Testis (tissue), 2 donors: ENCODE measurements at regions not wholly inside any gene's neighbourhood (a gene's known extent, or its start where the extent isn't known, plus 50 kb on each side); places are given as distances from the start of the nearest gene placed in this dataset.

ENCODE experiments used
- DNase-seq: peaks from one replicate; pipeline ENCODE4 v3.0.0-alpha.2; 2019
- H3K27ac ChIP-seq, 2 donors: fragments of 200-600 bp; sonication (generic); one replicate each; pipeline ENCODE4 v1.5.1; 2019
- H3K27me3 ChIP-seq: fragments of 200-600 bp; sonication (generic); one replicate; pipeline ENCODE4 v1.5.1; 2019
- H3K36me3 ChIP-seq: fragments of 200-600 bp; sonication (generic); one replicate; pipeline ENCODE4 v1.5.1; 2017; ENCODE audit warnings: low read depth; ENCODE audit errors: missing control alignments
- H3K4me1 ChIP-seq: fragments of 200-600 bp; sonication (generic); one replicate; pipeline ENCODE4 v1.5.1; 2019
- H3K4me3 ChIP-seq, 2 donors: fragments of 200-600 bp; sonication (generic); one replicate each; pipeline ENCODE4 v1.5.1; 2017 to 2019
- H3K9me3 ChIP-seq: fragments of 200-600 bp; sonication (generic); one replicate; pipeline ENCODE4 v1.5.1; 2017
- CTCF ChIP-seq, 3 experiments: fragments of 450-650 bp in 2 of 3; fragments of 200-600 bp in 1 of 3; sonication (generic) in 1 of 3; IDR thresholded peaks; one replicate each; pipeline ENCODE4 v1.5.1; 2016 to 2019; ENCODE audit warnings: antibody characterized with exemption in 3 of 3, mild to moderate bottlenecking in 2 of 3, moderate library complexity in 1 of 3
- POLR2A ChIP-seq: fragments of 450-650 bp; IDR thresholded peaks from one replicate; pipeline ENCODE4 v1.6.1; 2017; ENCODE audit warnings: antibody characterized with exemption, mild to moderate bottlenecking, moderate library complexity
- WGBS, 2 donors: methylation state at CpG; one replicate each; pipeline ENCODE4 v1.1.5; 2018; 5-methylcytosine and 5-hydroxymethylcytosine counted together
- intact Hi-C: fragments of 100-400 bp; cut with DNase I; formaldehyde crosslinking; loops from one replicate; pipeline ENCODE4 v1.15.1; 2023; ENCODE audit warnings: low total_unique reads

GRCh38 chr13:61873717-61874116 lies 458.1 kb upstream of the PCDH20 start:
- Histone ChIP-seq H3K4me3 (no peak overlapping the region), H3K27ac (no peak overlapping the region), H3K27me3 (no peaks in the 10 kb centered on the region), H3K36me3 (no peaks in the 10 kb centered on the region), H3K9me3 (no peaks in the 10 kb centered on the region), H3K4me1 (no peaks in the 10 kb centered on the region)
- no peak for DNase-seq
- intact Hi-C loops = no loop called here
- TF ChIP-seq POLR2A = no peak
- TF ChIP-seq CTCF (IDR thresholded peaks at IDR 0.05) = no peak

GRCh38 chr13:61857198-61857597 lies 441.5 kb upstream of the PCDH20 start:
- Histone ChIP-seq H3K27ac (no peak overlapping the region), H3K4me3 (no peak overlapping the region), H3K4me1 (no peaks in the 10 kb centered on the region), H3K36me3 (no peaks in the 10 kb centered on the region), H3K9me3 (no peaks in the 10 kb centered on the region), H3K27me3 (no peaks in the 10 kb centered on the region)
- WGBS, 2 donors = 70 to 82% methylated on average over 3 of the region's 3 CpGs
- TF ChIP-seq CTCF (IDR thresholded peaks at IDR 0.05) (no peak), POLR2A (no peak)
- no peak for DNase-seq
- intact Hi-C loops = no loop called here

GRCh38 chr13:61852116-61852619 lies 436.5 kb upstream of the PCDH20 start:
- 80 to 84% methylated on average over 5 of the region's 5 CpGs for WGBS, 2 donors
- no peaks in the 10 kb centered on the region for H3K9me3 ChIP-seq
- H3K4me3 ChIP-seq = no peak overlapping the region
- TF ChIP-seq CTCF (IDR thresholded peaks at IDR 0.05) = no peak
- TF ChIP-seq POLR2A = no peak
- H3K27ac ChIP-seq = no peak overlapping the region
- no peaks in the 10 kb centered on the region for H3K36me3 ChIP-seq
- no peak for DNase-seq
- intact Hi-C loops = no loop called here
- H3K4me1 ChIP-seq = no peaks in the 10 kb centered on the region
- no peaks in the 10 kb centered on the region for H3K27me3 ChIP-seq

- no peak overlapping the region for H3K4me3 ChIP-seq
- DNase-seq = no peak
- TF ChIP-seq CTCF (IDR thresholded peaks at IDR 0.05) (no peak), POLR2A (no peak)
- WGBS, 2 donors = 85 to 91% methylated on average over 3 of the region's 3 CpGs
- no peaks in the 10 kb centered on the region for H3K4me1 ChIP-seq
- no peak overlapping the region for H3K27ac ChIP-seq
- intact Hi-C loops = no loop called here
- H3K27me3 ChIP-seq = no peaks in the 10 kb centered on the region
- H3K9me3 ChIP-seq = no peaks in the 10 kb centered on the region
- no peaks in the 10 kb centered on the region for H3K36me3 ChIP-seq
Observed at GRCh38 chr13:61850794-61851193, 435.1 kb upstream of the PCDH20 start.

GRCh38 chr13:61838568-61838967 lies 422.9 kb upstream of the PCDH20 start:
- 94 to 95% methylated on average over 2 of the region's 2 CpGs for WGBS, 2 donors
- TF ChIP-seq CTCF (IDR thresholded peaks at IDR 0.05) (no peak), POLR2A (no peak)
- H3K27me3 ChIP-seq = no peaks in the 10 kb centered on the region
- no peak overlapping the region for H3K27ac ChIP-seq
- no peaks in the 10 kb centered on the region for H3K36me3 ChIP-seq
- no peaks in the 10 kb centered on the region for H3K9me3 ChIP-seq
- no peak for DNase-seq
- H3K4me1 ChIP-seq = no peaks in the 10 kb centered on the region
- intact Hi-C loops = no loop called here
- H3K4me3 ChIP-seq = no peak overlapping the region
